ENCODE measurements at regions not wholly inside any gene's neighbourhood (a gene's known extent, or its start where the extent isn't known, plus 50 kb on each side); places are given as distances from the start of the nearest gene placed in this dataset.

- TF ChIP-seq POLR2A (IDR thresholded peaks at IDR 0.05; ENCODE audit: low read length) (no peak), GATA1 (IDR thresholded peaks at IDR 0.05; ENCODE audit: low read depth, low read length) (no peak)
These were observed 137.3 kb upstream of the FAM78B start for GRCh38 chr1:166304131-166304530.
